ENCODE measurements at regions not wholly inside any gene's neighbourhood (a gene's known extent, or its start where the extent isn't known, plus 50 kb on each side); places are given as distances from the start of the nearest gene placed in this dataset.
A peak's percentile ranks its signal among the peaks of the same experiment; 100 is the strongest.

DNA sequence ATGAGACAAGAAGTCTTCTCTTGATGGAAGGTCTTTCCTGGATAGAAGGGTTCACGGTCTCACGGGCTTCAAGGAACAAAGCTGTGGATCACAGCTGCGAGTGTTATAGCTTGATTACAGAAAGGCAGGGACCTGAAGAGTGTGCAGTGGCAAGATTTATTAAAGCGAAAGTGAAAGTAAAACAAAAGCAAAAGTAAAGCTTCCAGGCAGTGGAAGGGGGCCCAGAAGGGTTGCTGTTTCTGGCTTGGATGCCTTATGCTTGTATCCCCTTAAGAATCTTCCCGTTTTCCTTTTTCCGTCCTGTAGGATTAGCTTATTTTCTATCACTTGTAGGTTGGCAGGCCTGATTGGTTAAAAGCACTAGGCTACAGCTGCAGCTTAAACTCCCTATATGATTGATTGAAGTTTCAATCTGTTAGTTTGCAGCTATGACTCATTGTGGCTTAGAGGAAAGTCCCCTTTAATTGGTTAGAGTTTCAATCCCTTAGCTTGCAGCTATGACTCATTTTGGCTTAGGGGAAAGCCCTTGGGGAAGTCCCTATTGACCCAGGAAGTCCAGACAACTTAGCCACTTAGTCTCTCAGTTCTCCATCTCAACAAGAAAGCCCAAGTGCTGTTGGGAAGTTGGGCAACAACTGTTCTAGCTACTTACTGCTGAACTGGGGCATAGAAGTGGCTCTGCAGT lies 183.7 kb upstream of the NLGN4Y start:
- TF ChIP-seq, protein P1, sequence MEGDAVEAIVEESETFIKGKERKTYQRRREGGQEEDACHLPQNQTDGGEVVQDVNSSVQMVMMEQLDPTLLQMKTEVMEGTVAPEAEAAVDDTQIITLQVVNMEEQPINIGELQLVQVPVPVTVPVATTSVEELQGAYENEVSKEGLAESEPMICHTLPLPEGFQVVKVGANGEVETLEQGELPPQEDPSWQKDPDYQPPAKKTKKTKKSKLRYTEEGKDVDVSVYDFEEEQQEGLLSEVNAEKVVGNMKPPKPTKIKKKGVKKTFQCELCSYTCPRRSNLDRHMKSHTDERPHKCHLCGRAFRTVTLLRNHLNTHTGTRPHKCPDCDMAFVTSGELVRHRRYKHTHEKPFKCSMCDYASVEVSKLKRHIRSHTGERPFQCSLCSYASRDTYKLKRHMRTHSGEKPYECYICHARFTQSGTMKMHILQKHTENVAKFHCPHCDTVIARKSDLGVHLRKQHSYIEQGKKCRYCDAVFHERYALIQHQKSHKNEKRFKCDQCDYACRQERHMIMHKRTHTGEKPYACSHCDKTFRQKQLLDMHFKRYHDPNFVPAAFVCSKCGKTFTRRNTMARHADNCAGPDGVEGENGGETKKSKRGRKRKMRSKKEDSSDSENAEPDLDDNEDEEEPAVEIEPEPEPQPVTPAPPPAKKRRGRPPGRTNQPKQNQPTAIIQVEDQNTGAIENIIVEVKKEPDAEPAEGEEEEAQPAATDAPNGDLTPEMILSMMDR (IDR thresholded peaks at IDR 0.05; ENCODE audit: insufficient read depth, low read depth, low read length), result no peak
- DNase-seq (ENCODE audit: low read depth), result peak; percentile 17
- no peak overlapping the region for H3K4me3 ChIP-seq (ENCODE audit: low read depth, low read length)

DNA sequence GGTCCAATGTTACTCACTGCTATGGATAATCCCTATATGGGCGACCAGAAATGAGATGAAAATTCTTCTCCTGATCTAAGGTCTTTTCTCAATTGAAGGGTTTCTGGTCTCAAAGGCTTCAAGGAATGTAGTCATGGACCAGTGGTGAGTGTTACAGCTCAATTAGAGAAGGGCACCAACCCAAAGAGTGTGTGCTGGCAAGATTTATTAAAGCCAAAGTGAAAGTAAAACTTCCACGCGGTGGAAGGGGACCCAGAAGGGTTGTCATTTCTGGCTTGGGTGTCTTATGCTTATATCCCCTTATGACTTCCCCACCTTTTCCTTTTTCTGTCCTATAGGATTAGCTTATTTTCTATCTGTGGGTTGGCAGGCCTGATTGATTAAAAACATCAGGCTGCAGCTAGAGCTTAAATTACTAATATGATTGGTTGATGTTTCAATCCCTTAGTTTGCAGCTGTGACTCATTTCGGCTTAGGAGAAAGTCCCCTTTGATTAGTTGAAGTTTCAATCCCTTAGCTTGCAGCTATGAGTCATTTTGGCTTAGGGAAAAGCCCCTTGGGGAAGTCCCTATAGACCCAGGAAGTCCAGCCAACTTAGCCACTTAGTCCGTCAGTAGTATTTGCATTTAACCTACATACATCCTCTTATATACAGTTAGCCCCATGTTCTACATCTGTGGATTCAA lies 179.5 kb upstream of the NLGN4Y start:
- no peak for DNase-seq (ENCODE audit: low read depth)
- H3K4me3 ChIP-seq (ENCODE audit: low read depth, low read length), result no peak overlapping the region
- TF ChIP-seq, protein P1 (IDR thresholded peaks at IDR 0.05; ENCODE audit: insufficient read depth, low read depth, low read length), result no peak

DNA sequence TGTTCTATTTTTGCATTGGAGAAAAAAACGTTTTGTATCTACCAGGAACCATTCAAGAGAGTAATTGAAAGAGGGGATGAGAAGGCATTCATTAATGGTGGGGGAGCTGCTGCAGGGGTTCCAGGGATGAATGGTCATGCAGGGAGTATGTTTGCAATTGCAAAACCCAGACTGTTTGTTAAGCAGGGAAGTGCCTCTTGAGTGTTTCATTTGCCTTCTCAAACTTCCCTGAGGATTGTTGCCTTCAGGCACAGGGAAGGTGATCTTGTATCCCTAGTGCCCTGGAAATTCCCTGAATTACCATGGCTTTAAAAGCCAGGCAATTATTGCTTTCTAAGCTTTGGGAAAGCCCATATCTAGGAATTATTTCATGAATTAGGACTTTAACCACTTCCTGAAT lies 172.7 kb upstream of the NLGN4Y start:
- TF ChIP-seq, protein P1 (IDR thresholded peaks at IDR 0.05; ENCODE audit: insufficient read depth, low read depth, low read length), result no peak
- no peak for DNase-seq (ENCODE audit: low read depth)
- H3K4me3 ChIP-seq (ENCODE audit: low read depth, low read length), result no peak overlapping the region

DNA sequence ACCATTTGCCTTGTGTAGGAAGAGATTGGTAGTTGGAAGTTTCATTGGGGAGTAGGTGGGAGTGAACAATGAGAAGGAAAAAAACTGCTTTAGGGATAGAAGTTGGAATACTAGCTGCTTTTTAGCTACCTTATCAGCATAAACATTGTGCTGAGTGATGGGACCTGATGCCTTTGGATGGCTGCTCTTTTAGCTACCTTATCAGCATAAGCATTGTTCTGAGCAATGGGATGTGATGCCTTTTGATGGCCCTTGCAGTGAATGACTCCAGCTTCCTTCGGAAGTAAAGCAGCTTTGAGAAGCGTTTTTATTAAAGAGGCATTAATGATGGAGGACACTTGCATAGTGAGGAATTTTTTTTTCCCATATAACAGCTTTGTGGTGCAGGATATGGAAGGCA lies 168.2 kb upstream of the NLGN4Y start:
- TF ChIP-seq, protein P1 (IDR thresholded peaks at IDR 0.05; ENCODE audit: insufficient read depth, low read depth, low read length), result no peak
- DNase-seq (ENCODE audit: low read depth), result no peak

DNA sequence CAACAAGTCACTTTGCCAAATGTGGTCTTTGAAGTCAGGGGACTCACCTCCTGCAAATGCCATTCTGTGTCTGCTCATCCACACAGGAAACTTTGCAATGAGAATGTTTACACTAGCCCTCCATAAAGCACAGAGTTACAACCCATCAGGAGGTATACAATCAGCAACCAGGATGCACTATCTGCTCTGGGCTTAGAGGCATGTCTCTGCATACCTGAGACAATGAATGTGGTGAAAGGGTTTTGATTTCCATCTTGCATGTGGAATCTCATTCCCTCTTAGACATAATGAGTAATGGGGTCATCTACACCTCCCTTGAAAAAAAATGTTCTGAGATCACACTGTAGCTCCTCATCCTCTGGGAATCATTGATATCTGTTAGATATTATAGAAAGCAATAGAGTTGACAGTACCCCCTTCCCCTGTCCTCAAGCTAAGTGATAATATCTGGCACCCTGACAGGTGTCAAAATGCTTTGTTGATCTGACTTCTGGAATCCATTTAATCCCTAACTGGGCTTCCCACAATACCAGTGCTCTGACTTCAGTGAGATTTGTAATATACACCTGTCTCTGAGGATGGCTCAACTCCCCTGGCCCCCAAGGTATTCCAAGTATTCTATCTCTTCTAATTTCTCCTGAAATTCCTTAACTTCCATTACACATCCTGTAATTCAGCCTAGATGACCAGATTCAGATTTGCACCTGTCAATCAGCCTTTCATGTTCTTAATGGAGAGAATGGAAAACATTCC lies 163.4 kb upstream of the NLGN4Y start:
- TF ChIP-seq, protein P1 (IDR thresholded peaks at IDR 0.05; ENCODE audit: insufficient read depth, low read depth, low read length), result no peak
- DNase-seq (ENCODE audit: low read depth), result no peak
- no peak overlapping the region for H3K4me3 ChIP-seq (ENCODE audit: low read depth, low read length)

More for the DNA sequence above, 168.2 kb upstream of the NLGN4Y start:
- no peak overlapping the region for H3K4me3 ChIP-seq (ENCODE audit: low read depth, low read length)

DNA sequence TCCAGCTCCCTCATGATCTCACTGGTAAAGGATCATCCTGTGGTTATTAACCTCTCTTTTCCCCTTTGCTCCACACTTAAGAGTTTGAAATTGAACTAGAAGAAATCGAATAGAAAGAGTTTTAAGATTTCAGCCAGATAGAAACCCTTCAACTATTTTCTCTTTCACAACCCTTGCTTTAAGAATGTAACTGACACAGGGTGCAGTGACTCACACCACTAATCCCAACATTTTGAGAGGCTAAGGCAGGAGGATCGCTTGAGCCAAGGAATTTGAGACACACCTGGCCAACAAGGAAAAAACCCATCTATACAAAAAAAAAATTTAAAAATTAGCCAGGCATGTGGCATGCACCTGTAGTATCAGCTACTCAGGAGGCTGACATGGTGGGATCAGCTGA lies 150.7 kb upstream of the NLGN4Y start:
- H3K4me3 ChIP-seq (ENCODE audit: low read depth, low read length), result no peak overlapping the region
- TF ChIP-seq, protein P1 (IDR thresholded peaks at IDR 0.05; ENCODE audit: insufficient read depth, low read depth, low read length), result no peak
- DNase-seq (ENCODE audit: low read depth), result no peak

Data from fibroblast of villous mesenchyme (primary cell).